ENCODE measurements at regions not wholly inside any gene's neighbourhood (a gene's known extent, or its start where the extent isn't known, plus 50 kb on each side); places are given as distances from the start of the nearest gene placed in this dataset.

DNA sequence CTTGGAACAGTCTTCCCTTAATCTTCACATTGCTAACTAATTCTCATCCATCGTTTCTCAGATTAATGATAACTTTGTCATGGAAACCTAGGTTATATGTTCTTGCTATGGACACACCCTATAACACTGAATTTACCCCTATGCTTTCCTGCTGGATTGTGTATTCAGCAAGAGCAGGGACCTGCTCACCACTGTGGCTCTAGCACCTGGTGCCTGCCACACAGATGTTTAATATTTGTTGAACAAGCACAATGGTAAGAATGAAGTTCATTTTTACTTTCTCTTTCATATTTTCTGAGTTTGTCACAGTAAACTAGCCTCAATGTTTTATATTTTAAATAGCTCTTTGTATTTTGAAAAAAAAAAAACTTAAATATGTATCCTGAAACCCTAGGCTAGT lies 734.0 kb upstream of the DIAPH2 start:
- TF ChIP-seq REST (IDR thresholded peaks at IDR 0.05; ENCODE audit: insufficient read depth in 1 of 2, low read depth in 2 of 2, low read length in 2 of 2) (no peak), SIN3A (IDR thresholded peaks at IDR 0.05; ENCODE audit: borderline replicate concordance, insufficient read depth, low read length) (no peak), POLR2AphosphoS5 (IDR thresholded peaks at IDR 0.05; ENCODE audit: low read depth, low read length) (no peak), FOXP2 (optimal IDR thresholded peaks at IDR 0.05; ENCODE audit: borderline replicate concordance, extremely low read depth, extremely low read length, insufficient read depth) (no peak), TAF1 (IDR thresholded peaks at IDR 0.05; ENCODE audit: borderline replicate concordance, insufficient read depth, low read length) (no peak)
